ENCODE measurements at regions not wholly inside any gene's neighbourhood (a gene's known extent, or its start where the extent isn't known, plus 50 kb on each side); places are given as distances from the start of the nearest gene placed in this dataset.

- no peak for DNase-seq (ENCODE audit: low read depth)
These were observed 1048.2 kb downstream of the TTLL7 start for GRCh38 chr1:82950606-82951200.

- DNase-seq (ENCODE audit: low read depth), result no peak
These were observed 1050.5 kb downstream of the TTLL7 start for GRCh38 chr1:82948386-82948785.

- DNase-seq (ENCODE audit: low read depth), result no peak
These were observed 1051.7 kb downstream of the TTLL7 start for GRCh38 chr1:82947278-82947677.

- DNase-seq (ENCODE audit: low read depth), result no peak
These were observed 1052.8 kb downstream of the TTLL7 start for GRCh38 chr1:82946096-82946605.

- DNase-seq (ENCODE audit: low read depth), result no peak
These were observed 1054.1 kb downstream of the TTLL7 start for GRCh38 chr1:82944822-82945221.

GRCh38 chr1:82934074-82934473 is 1064.9 kb downstream of the TTLL7 start:
- DNase-seq (ENCODE audit: low read depth), result no peak

- DNase-seq (ENCODE audit: low read depth), result no peak
These were observed 1066.2 kb downstream of the TTLL7 start for GRCh38 chr1:82932727-82933126.

- no peak for DNase-seq (ENCODE audit: low read depth)
These were observed 1066.7 kb downstream of the TTLL7 start for GRCh38 chr1:82932207-82932606.

- DNase-seq (ENCODE audit: low read depth), result no peak
These were observed 1067.9 kb downstream of the TTLL7 start for GRCh38 chr1:82931006-82931405.

GRCh38 chr1:82927753-82928152 is 1071.2 kb downstream of the TTLL7 start:
- DNase-seq (ENCODE audit: low read depth), result no peak

- DNase-seq (ENCODE audit: low read depth), result no peak
These were observed 1074.3 kb downstream of the TTLL7 start for GRCh38 chr1:82924666-82925065.

- DNase-seq (ENCODE audit: low read depth), result no peak
These were observed 1075.0 kb downstream of the TTLL7 start for GRCh38 chr1:82923931-82924330.

- DNase-seq (ENCODE audit: low read depth), result no peak
These were observed 1077.2 kb downstream of the TTLL7 start for GRCh38 chr1:82921759-82922158.

GRCh38 chr1:82920418-82921248 is 1078.3 kb downstream of the TTLL7 start:
- no peak for DNase-seq (ENCODE audit: low read depth)

- no peak for DNase-seq (ENCODE audit: low read depth)
These were observed 1079.1 kb downstream of the TTLL7 start for GRCh38 chr1:82919837-82920236.

GRCh38 chr1:82907313-82907712 is 1091.6 kb downstream of the TTLL7 start:
- no peak for DNase-seq (ENCODE audit: low read depth)

- no peak for DNase-seq (ENCODE audit: low read depth)
These were observed 1095.3 kb downstream of the TTLL7 start for GRCh38 chr1:82903626-82904025.

GRCh38 chr1:82901561-82901960 is 1097.4 kb downstream of the TTLL7 start:
- DNase-seq (ENCODE audit: low read depth), result no peak

GRCh38 chr1:82901118-82901517 is 1097.8 kb downstream of the TTLL7 start:
- DNase-seq (ENCODE audit: low read depth), result no peak

- no peak for DNase-seq (ENCODE audit: low read depth)
These were observed 1098.3 kb downstream of the ADGRL2 start for GRCh38 chr1:82899017-82899416.

- no peak for DNase-seq (ENCODE audit: low read depth)
These were observed 1096.8 kb downstream of the ADGRL2 start for GRCh38 chr1:82897549-82897948.

- no peak for DNase-seq (ENCODE audit: low read depth)
These were observed 1095.3 kb downstream of the ADGRL2 start for GRCh38 chr1:82896036-82896435.

GRCh38 chr1:82894635-82895034 is 1093.9 kb downstream of the ADGRL2 start:
- DNase-seq (ENCODE audit: low read depth), result no peak

Measured in T-helper 22 cell (primary cell).